ENCODE measurements at regions not wholly inside any gene's neighbourhood (a gene's known extent, or its start where the extent isn't known, plus 50 kb on each side); places are given as distances from the start of the nearest gene placed in this dataset.

GRCh38 chr13:72122661-72123255 lies 255.8 kb upstream of the DACH1 start:
- TF ChIP-seq POLR2A (IDR thresholded peaks at IDR 0.05; ENCODE audit: low read length) (no peak), GATA1 (IDR thresholded peaks at IDR 0.05; ENCODE audit: low read depth, low read length) (no peak)

Measured in erythroblast (primary cell).